ENCODE measurements at regions not wholly inside any gene's neighbourhood (a gene's known extent, or its start where the extent isn't known, plus 50 kb on each side); places are given as distances from the start of the nearest gene placed in this dataset.

DNA sequence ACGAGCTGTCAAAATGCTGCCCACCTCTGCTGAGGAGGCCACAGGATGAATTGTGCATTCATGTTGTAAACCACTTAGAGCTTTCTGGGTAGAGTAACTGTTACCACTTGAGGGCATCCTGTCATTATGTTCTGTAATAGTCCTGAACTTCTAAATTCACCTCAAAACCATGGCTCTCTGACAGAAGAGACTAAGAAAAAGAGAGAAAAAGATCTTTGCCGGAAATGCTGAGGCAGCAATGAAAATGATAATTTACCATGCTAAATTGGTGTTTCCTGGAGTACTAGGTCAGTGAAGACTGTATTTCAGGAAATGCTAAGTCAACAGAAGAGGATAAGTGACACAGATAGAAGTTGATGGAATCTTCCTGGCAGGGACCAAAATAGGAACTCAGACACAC is 942.3 kb upstream of the SLIT2 start:
- DNase-seq = no peak
- WGBS, 2 donors = 46 to 56% methylated on average over 2 of the region's 2 CpGs
- no peaks in the 10 kb centered on the region for H3K9me3 ChIP-seq
- H3K4me3 ChIP-seq = no peak overlapping the region
- no peaks in the 10 kb centered on the region for H3K36me3 ChIP-seq
- no peaks in the 10 kb centered on the region for H3K27me3 ChIP-seq
- TF ChIP-seq, protein P1, sequence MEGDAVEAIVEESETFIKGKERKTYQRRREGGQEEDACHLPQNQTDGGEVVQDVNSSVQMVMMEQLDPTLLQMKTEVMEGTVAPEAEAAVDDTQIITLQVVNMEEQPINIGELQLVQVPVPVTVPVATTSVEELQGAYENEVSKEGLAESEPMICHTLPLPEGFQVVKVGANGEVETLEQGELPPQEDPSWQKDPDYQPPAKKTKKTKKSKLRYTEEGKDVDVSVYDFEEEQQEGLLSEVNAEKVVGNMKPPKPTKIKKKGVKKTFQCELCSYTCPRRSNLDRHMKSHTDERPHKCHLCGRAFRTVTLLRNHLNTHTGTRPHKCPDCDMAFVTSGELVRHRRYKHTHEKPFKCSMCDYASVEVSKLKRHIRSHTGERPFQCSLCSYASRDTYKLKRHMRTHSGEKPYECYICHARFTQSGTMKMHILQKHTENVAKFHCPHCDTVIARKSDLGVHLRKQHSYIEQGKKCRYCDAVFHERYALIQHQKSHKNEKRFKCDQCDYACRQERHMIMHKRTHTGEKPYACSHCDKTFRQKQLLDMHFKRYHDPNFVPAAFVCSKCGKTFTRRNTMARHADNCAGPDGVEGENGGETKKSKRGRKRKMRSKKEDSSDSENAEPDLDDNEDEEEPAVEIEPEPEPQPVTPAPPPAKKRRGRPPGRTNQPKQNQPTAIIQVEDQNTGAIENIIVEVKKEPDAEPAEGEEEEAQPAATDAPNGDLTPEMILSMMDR (IDR thresholded peaks at IDR 0.05) = peak in 1 of 6 experiments; percentile 6
- TF ChIP-seq POLR2A (IDR thresholded peaks at IDR 0.05) = no peak
- ATAC-seq (ENCODE audit: low FRiP score in 2 of 2) = no peak
- H3K4me1 ChIP-seq = no peaks in the 10 kb centered on the region
- H3K27ac ChIP-seq = no peak overlapping the region

DNA sequence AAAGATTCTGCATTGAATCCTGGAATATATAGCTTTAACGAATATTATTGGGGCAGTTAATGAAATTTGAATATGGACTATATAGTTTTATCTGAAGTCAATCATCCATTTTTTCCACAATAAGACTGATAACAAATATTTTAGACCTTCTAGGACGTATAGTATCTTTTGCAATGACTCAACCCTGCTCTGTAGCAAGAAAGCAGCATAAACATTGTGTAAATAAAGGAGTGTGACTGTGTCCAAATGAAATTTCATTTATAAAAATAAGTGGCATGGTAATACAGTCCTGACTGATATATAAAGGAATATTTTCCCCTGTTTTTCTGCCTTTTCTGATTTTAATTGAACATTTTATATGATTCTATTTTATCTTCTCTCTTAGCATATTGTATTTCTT is 947.7 kb upstream of the SLIT2 start:
- no peak for DNase-seq
- Histone ChIP-seq H3K27ac (no peak overlapping the region), H3K9me3 (no peaks in the 10 kb centered on the region), H3K4me3 (no peak overlapping the region), H3K36me3 (no peaks in the 10 kb centered on the region), H3K4me1 (no peaks in the 10 kb centered on the region), H3K27me3 (no peaks in the 10 kb centered on the region)
- no peak for ATAC-seq (ENCODE audit: low FRiP score in 2 of 2)
- 62 to 67% methylated on average over 2 of the region's 2 CpGs for WGBS, 2 donors
- TF ChIP-seq EP300 (IDR thresholded peaks at IDR 0.05) (no peak), POLR2A (IDR thresholded peaks at IDR 0.05) (no peak), POLR2AphosphoS5 (IDR thresholded peaks at IDR 0.05) (no peak)
- TF ChIP-seq, protein P1 (IDR thresholded peaks at IDR 0.05) = no peak

DNA sequence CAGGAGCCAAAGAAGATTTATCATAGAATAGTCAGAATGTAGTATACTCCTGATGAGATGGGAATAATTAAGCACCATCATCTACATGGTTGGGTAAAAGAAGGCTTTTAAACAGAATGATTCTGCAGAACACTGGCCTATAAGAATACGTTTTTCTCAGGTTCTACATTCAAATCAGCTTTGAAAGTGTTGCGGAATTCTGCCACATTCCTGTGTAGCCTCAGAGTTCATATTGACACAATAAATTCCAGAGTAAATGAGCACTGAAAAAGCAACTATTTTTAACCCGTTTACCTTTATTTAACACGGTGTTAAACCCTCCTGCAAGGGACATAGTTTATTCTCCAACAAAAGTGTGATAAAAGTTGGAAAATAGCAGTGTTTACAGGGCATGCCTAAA is 950.2 kb upstream of the SLIT2 start:
- TF ChIP-seq, protein P1 (IDR thresholded peaks at IDR 0.05) = no peak
- TF ChIP-seq EP300 (IDR thresholded peaks at IDR 0.05) (no peak), POLR2A (IDR thresholded peaks at IDR 0.05) (no peak), POLR2AphosphoS5 (IDR thresholded peaks at IDR 0.05) (no peak)
- Histone ChIP-seq H3K4me3 (no peak overlapping the region), H3K9me3 (no peaks in the 10 kb centered on the region), H3K27ac (no peak overlapping the region), H3K27me3 (no peaks in the 10 kb centered on the region), H3K36me3 (no peaks in the 10 kb centered on the region), H3K4me1 (no peaks in the 10 kb centered on the region)
- no peak for ATAC-seq (ENCODE audit: low FRiP score in 2 of 2)
- 46 to 53% methylated on average over 4 of the region's 4 CpGs for WGBS, 2 donors
- no peak for DNase-seq

DNA sequence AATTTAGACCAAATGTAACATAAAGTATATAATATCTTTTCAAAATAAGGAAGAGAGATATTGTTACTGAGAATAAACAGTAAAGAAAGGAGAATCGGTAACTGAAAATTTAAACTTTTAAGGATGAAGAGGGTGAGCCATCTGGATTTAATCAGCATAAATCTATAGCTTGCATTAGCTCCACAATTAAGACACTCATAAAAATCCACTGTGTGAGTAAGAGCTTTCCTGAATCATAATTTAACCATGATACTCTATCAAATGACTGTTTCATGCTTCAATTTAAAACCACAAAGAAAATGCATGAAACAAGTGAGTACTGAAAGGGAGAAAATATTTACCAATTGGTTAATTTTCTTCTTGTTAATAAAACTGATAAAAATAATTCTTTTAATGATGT is 951.5 kb upstream of the SLIT2 start:
- H3K27ac ChIP-seq = no peak overlapping the region
- ATAC-seq (ENCODE audit: low FRiP score in 2 of 2) (no peak), DNase-seq (no peak)
- no peaks in the 10 kb centered on the region for H3K4me1 ChIP-seq
- H3K36me3 ChIP-seq = no peaks in the 10 kb centered on the region
- no peaks in the 10 kb centered on the region for H3K9me3 ChIP-seq
- 83 to 91% methylated on average over 1 of the region's 1 CpG for WGBS, 2 donors
- no peaks in the 10 kb centered on the region for H3K27me3 ChIP-seq
- H3K4me3 ChIP-seq = no peak overlapping the region
- no peak for TF ChIP-seq POLR2A (IDR thresholded peaks at IDR 0.05)
- TF ChIP-seq, protein P1 (IDR thresholded peaks at IDR 0.05) = no peak
- TF ChIP-seq POLR2AphosphoS5 (IDR thresholded peaks at IDR 0.05) = no peak
- no peak for TF ChIP-seq EP300 (IDR thresholded peaks at IDR 0.05)

DNA sequence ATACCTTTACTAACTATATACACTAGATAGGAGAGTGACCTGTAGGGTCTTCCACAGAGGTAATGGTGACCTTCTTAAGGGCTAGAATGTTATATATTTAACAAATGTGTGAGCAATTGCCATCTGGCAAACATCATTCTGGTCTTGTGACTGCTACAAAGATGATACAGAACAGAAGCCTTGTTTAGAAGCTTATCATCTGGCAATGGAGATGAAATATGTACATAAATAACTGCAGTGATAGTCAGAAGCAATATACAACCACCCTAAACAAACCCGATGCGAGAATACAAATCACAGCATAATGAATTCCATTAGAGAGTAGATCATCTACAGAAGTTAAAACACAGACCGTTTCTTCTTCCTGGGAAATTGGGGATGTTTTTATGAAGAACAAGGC is 952.7 kb upstream of the SLIT2 start:
- WGBS, 2 donors = 73 to 82% methylated on average over 3 of the region's 3 CpGs

More for the DNA sequence above, 952.7 kb upstream of the SLIT2 start:
- Histone ChIP-seq H3K36me3 (no peaks in the 10 kb centered on the region), H3K27me3 (no peaks in the 10 kb centered on the region), H3K9me3 (peaks cover 0 to 7% (median 0%) of the 10 kb centered on the region in 4 donors), H3K4me3 (no peak overlapping the region), H3K27ac (no peak overlapping the region), H3K4me1 (no peaks in the 10 kb centered on the region)
- TF ChIP-seq POLR2A (IDR thresholded peaks at IDR 0.05) = no peak
- TF ChIP-seq, protein P1 (IDR thresholded peaks at IDR 0.05) = no peak
- no peak for TF ChIP-seq EP300 (IDR thresholded peaks at IDR 0.05)
- no peak for TF ChIP-seq POLR2AphosphoS5 (IDR thresholded peaks at IDR 0.05)
- ATAC-seq (ENCODE audit: low FRiP score in 2 of 2) (no peak), DNase-seq (no peak)
